Fibroblast of skin of back (primary cell): ENCODE measurements at regions not wholly inside any gene's neighbourhood (a gene's known extent, or its start where the extent isn't known, plus 50 kb on each side); places are given as distances from the start of the nearest gene placed in this dataset.
"Not testable (repeated sequence)": the region's sequence is repeated elsewhere in the genome, so short reads cannot be mapped to it uniquely, and the experiment has no call there.

Source experiments
- DNase-seq: peaks from one replicate; pipeline ENCODE4 v3.0.0-alpha.2; 2013

GRCh38 chr7:46123756-46124343 lies 202.8 kb upstream of the IGFBP3 start:
- no peak for DNase-seq

DNA sequence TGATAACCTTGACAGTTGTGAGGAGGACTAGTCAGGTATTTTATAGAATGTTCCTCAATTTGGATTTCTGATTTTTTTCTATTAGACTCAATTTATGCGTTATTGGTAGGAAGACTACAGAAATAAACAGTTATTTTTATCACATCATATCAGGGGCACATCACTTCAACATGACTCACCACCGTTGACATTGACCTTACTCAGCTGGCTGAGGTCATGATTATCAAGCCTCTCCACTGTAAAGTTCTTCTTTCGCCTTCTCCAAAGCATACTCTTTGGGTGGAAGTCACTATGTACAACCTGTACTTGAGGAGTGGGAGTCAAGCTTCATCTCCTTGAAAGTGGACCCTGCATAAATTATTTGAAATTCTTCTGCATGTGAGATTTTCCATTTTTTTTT lies 194.3 kb upstream of the IGFBP3 start:
- DNase-seq: peak; percentile 24

GRCh38 chr7:46109437-46109836 lies 188.4 kb upstream of the IGFBP3 start:
- DNase-seq: no peak

DNA sequence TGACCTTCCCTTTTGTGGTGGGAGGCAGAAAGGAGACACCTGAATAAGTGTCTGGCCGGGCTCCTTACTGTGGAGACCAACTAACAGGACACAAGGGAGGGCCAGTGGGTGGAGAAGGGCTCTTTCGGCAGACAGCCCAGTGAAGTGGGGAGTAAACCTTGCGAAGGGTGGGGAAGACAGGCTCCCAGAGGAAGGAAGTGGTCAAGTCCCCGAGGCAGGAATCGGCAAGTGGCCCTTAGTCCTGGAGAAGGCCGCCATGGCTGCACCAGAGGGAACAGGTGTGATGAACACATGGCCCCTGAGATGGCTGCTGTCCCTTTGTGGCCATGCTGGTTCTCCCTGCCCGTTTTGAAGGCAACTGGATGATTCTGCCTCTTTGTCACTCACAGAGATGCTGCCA lies 187.2 kb upstream of the IGFBP3 start:
- no peak for DNase-seq

- no peak for DNase-seq
Measured at GRCh38 chr7:46107610-46108217, 186.6 kb upstream of the IGFBP3 start.

- DNase-seq: no peak
Measured at GRCh38 chr7:46100521-46100920, 179.4 kb upstream of the IGFBP3 start.

GRCh38 chr7:46099076-46099475 lies 178.0 kb upstream of the IGFBP3 start:
- DNase-seq: no peak

DNA sequence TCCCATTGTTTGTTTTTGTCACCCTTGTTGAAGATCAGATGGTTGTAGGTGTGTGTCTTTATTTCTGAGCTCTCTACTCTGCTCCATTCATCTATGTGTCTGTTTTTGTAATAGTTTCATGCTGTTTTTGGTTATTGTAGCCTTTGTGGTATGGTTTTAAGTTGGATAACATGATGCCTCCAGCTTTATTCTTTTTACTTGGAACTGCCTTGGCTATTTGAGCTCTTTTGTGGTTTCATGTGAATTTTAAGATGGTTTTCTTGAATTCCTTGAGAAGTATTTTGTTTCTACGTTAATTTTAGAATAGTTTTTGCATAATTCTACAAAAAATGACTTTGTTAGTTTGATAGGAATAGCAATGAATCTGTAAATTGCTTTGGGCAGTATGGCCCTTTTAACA lies 170.0 kb upstream of the IGFBP3 start:
- no peak for DNase-seq

- peak; percentile 55 for DNase-seq
Measured at GRCh38 chr7:46089281-46089680, 168.2 kb upstream of the IGFBP3 start.

GRCh38 chr7:46088486-46088885 lies 167.4 kb upstream of the IGFBP3 start:
- DNase-seq: peak; percentile 40

GRCh38 chr7:46080595-46081159 lies 159.6 kb upstream of the IGFBP3 start:
- DNase-seq: peak; percentile 39

GRCh38 chr7:46079421-46079820 lies 158.3 kb upstream of the IGFBP3 start:
- no peak for DNase-seq

- no peak for DNase-seq
Measured at GRCh38 chr7:46076527-46076926, 155.5 kb upstream of the IGFBP3 start.

DNA sequence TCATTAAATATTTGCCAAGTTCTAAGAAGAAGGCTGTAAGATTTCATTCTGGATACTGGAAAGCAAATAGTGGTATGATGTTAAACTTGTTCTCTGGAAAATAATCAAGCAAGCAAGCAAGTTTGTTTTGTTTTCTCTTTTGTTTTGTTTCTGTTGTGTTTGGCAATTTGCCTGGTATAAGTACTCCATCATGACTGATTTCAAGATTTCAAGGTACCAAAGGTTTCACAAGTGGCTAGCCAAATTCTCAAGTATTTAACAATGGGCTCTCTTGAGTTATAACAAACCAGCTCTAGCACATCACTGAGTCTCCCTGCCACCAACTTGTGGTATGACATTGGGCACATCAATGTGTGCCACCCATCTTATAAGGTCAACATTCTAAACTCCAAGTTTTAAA lies 151.7 kb upstream of the IGFBP3 start:
- DNase-seq: no peak

DNA sequence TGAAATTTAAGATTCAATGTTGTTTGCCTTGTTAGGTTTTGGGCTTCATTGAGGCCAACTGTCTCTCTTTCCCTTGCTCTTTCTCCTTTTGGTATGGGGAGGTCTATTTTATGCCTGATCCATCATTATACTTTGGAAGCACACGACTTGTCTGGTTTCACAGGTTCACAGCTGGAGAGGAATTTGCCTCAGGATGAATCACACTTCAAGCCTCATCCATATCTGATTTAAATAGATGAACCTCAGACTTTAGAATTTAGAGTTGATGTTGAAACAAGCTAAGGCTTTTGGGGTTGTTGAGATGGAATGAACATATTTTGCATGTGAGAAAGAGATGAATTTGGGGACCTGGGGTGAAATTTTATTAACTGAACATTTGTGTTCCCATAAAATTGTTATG lies 150.5 kb upstream of the IGFBP3 start:
- peak; percentile 35 for DNase-seq

DNA sequence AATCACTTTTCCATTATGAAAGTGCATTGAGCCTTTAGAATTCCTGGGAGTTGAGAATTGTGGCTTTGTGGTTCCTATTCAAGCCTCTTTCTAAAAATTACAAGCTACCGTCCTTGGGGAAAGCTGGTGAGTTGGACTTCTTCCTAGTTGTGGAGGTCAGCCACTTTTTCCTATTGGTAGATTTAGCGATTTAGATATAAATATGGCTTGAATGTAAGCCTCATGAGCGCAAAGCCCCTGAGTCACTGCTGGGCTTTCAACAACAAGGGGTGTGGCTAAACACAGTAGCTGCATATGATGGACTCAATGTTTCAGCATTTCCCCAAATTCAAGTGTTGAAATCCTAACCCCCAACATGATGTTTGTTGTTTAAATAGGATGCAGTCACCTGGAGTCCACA lies 150.0 kb upstream of the IGFBP3 start:
- peak; percentile 71 for DNase-seq

- DNase-seq: no peak
Measured at GRCh38 chr7:46068159-46068558, 147.1 kb upstream of the IGFBP3 start.

GRCh38 chr7:46059308-46060020 lies 138.4 kb upstream of the IGFBP3 start:
- DNase-seq: no peak

DNA sequence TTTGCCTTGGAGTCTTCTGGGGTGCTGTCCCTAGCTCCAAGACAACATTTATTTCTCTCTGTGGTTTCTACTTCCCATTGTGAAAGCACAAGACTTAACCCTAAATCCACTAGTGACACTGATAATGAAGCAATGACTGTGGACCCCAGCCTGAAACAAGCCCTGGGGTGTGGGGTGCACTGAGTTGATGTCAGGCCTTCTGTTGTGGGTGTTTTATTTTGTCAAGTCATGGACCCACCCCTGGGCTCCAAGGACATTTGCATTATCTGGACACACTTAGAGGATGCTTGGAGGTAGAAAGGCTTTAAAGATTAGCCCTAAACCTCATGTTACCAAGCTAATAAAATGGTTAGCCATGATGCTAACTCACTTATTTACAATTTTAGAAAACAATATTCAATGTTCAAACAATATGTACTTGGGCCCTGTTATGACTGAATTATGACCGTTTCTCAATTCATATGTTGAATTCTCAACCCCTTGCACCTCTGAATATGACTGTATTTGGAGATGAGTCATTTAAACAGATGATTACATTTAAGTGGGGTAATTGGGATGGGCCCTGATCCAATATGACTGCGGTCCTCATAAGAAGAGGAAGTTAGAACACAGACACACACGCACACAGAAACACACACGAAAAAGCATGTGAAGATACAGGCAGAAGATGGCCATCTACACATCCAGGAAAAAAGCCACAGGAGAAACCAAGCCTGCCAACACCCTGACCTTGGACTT lies 137.2 kb upstream of the IGFBP3 start:
- DNase-seq: peak; percentile 51

GRCh38 chr7:46054915-46055314 lies 133.8 kb upstream of the IGFBP3 start:
- no peak for DNase-seq

GRCh38 chr7:46054272-46054671 lies 133.2 kb upstream of the IGFBP3 start:
- DNase-seq: no peak

DNA sequence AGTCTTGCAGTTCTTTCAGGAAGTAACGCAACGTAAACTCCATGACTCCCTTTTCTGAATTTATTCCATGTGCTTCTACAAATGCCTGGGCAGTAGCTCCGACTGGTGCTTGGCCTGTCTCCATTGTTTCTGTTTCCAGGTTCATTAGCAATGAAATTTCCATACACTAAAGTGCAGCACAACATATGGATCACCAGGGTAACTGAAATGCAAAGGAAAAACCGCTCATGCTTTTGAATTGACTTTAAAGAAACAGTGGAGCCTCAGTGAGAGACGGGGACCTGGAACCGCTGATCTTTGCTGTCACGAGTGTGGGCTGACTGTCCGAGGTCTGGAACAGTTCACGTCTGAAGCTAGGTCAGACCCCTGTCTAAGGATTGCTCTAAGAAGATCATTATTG lies 126.5 kb upstream of the IGFBP3 start:
- no peak for DNase-seq

- DNase-seq: not testable (repeated sequence)
Measured at GRCh38 chr7:46043338-46043737, 122.3 kb upstream of the IGFBP3 start.
